SH-SY5Y (cell line): ENCODE measurements at regions not wholly inside any gene's neighbourhood (a gene's known extent, or its start where the extent isn't known, plus 50 kb on each side); places are given as distances from the start of the nearest gene placed in this dataset.

Experiments used
- GATA2 ChIP-seq: IDR thresholded peaks from 2 replicates; pipeline ENCODE4 v1.6.1; 2011; ENCODE audit warnings: mild to moderate bottlenecking, low read depth, low read length
- GATA3 ChIP-seq: IDR thresholded peaks from 2 replicates; pipeline ENCODE4 v1.6.1; 2011; ENCODE audit warnings: low read depth, mild to moderate bottlenecking, low read length, moderate library complexity

DNA sequence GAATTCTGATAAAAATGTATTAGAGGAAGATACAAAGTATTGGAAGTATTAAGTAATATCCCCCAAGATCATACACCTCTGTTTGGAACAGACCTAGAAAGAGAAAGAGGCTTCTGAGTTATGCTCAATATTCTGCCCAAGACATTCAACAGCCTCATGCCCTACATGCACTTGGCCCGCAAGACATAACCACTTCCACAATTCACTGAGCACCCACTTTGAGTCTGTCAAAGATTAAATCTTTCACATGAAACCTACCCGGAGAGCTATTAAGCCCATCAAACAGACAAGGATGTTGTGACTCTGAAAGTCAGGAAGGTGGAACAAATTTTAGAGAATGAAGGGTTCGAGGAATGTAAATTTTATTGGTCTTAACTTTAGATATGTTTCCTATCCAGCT is 344.7 kb upstream of the SYT4 start:
- TF ChIP-seq GATA2 (no peak), GATA3 (no peak)
